GM19372 (cell line): ENCODE measurements at regions not wholly inside any gene's neighbourhood (a gene's known extent, or its start where the extent isn't known, plus 50 kb on each side); places are given as distances from the start of the nearest gene placed in this dataset.

Experiments
- ATAC-seq: cut with Tn5 transposase; IDR thresholded peaks from one replicate; pipeline ENCODE4 v1.9.1; 2021; ENCODE audit warnings: mild to moderate bottlenecking, low read depth, moderate library complexity; ENCODE audit not compliant: unreplicated experiment

DNA sequence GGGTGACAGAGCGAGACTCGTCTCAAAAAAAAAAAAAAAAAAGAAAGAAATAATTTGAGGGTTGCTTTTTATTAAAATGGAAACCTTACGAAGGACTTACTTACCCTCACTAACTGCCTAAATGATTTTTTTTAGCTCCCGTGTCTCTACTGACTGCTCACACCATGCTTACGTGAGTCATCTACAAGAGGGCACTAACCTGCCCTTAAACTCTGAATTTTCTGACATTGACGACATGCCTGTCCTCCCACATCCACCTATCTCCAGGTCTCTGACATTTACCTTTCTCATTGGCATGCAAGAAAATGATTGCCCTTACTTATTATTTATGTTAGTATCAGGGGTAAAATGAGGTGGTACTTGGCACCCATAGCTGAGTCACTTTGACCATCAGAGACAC lies 1286.3 kb upstream of the AUTS2 start:
- ATAC-seq = no peak

DNA sequence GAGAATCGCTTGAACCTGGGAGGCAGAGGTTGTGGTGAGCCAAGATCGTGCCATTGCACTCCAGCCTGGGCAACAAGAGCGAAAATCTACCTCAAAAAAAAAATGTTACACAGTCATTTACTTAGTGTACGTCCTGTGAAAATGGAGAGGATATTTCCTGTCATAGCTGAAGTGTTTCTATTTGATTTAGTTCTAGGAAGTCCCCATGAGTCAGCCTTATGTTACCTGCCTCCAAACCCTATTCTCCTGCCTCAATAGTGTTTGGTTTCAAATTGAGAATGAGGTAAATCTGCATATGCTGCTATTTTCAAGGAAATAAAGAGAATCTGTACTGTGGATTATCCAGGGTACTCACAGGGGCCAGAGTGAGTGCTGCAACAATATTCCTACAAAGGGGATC lies 1284.5 kb upstream of the AUTS2 start:
- no peak for ATAC-seq

DNA sequence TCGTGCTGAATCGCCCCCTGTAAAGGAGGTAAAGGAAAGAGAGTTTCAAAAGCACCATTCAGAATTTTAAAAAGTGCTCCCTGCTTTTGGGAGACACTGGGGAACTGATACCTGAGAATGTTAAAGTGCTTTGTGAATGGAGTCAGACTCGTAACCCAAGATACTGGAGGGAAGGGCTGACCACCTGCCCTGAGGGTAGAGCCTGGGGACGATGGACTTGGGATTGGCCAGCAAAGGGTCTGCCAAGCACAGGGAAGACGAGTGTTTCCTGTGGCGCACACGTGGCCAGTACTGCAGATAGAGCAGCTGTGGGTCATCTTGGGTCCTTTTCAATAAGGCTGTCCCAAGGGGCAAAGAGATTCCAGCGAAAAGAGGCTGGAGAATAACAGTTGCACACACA lies 1284.1 kb upstream of the AUTS2 start:
- ATAC-seq = no peak

DNA sequence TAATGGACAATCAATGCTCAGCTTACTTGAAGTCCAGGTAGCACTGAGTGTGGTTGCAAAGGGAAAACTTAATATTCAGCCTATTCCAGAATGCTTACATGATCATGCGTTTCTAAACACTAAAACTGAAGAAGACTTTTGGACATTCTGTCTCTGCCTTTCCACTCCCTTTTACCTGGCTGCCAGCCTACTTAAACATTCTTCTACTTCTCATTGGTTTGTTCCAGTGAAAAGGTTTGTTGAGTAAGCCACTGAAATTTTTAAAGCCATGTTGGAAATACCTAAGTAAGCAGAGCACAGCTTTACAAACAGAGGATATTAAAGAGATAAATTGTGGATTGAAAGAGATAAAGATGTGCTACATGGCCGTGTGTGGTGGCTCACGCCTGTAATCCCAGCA lies 1280.8 kb upstream of the AUTS2 start:
- ATAC-seq = no peak

DNA sequence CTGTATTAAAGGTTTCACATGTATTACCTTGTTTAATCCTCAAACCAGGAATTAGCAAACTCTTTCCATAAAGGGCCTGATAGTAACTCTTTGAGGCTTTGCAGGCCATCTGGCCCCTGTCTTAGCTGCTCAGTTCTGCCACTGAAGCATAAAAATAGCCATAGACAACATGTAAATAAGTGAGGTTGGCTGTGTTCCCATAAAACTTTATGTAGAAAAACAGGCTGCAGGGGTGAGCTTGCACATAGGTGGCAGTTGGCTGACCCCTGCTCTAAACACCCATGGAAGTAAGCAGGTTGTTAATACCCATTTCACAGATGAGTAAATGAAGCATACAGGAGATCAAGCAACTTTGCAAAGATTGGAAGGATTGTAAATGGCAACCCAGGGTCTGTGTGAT lies 1279.2 kb upstream of the AUTS2 start:
- no peak for ATAC-seq

DNA sequence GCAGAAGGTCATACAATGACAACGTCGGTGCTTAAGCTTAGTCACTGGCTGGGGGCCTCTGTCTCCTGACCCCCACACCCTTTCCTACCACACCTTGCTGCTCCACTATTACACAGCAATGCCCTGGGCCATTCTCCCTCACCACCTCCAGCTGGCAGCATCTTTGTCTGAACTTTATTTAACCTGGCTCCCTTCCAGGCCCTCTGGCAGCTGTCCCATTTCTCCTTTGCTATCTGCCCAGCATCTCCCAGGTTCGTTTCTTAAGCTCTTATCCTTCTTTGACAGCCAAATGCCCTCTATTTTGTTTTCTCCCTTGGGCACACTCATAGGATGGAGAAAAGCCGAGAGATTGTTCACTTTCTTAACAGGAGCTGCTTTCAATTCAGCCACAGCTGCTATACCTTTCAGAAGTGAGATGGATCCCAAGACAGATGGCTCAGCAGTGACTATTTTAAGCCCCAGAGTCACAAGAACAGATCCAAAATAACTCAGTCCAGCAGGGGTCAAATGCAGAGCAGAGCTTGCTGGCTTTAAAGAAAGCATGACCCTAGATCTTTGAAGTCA lies 1277.1 kb upstream of the AUTS2 start:
- ATAC-seq = no peak

DNA sequence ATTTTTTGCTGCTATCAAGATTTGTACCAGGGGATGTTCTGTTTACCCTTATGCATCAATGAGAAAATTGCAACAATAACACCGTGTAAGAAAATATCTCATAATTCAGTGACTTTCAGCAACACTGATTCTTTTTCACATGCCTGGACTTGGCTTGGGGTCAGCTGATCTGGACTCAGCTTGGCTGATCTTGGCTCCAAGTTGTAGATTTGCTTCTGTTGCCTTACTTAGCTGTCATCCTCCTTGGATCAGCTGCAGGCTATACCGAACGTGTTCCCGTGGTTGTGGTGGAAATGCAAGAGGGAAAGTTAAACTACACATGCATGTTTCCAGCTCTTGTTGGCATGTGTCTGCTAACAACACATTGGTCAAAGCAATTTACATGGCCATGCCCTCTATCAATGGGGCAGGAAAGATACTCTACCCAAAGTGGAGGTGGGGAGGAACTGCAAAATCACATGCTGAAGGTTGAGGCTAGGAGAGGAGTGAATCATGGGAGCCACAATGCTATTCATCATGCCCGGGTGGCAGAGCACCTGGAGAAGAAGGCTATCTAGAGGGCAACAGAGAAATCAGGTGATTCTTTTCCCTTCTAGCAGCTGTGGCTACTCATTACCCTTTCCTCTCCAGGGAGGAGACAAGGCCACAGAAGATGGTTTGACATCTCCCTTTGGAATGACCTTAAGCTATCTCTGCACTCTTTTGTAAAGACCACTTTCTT lies 1276.3 kb upstream of the AUTS2 start:
- ATAC-seq = no peak

DNA sequence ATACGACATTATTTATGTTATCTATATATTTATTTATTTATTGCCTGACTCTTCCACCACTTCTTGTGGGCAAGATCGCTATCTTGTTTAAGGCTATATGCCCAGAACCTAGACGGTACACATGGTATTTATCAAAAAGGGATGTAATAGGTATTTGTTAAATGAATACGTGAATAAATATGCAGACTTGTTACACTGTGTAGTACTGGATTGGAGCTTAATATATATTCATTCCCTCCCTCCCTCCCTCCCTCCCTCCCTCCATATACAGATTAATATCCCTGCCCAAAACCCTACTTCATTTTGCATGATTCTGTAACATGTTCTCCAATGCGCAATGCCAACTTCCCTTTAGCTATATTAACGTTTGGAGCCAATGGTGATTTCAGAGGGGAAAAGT lies 1273.7 kb upstream of the AUTS2 start:
- ATAC-seq = no peak

DNA sequence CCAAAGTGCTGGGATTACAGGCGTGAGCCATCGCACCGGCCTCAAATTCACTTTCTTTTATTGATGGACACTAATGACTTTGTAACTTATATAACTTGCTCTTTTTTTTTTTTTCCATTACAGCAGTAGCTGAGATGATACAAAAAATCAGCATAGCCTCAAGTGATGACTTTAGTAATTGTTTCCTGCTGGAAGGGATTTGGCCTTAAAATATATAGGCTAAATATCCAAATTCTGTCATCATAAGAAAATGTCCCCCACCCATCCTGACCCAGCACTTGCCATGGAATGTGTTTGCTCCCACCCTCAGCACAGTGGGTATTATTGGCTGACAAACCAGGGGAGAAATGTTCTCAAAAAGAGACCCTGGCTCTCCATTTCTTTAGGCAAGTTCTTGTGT lies 1264.1 kb upstream of the AUTS2 start:
- ATAC-seq = no peak

DNA sequence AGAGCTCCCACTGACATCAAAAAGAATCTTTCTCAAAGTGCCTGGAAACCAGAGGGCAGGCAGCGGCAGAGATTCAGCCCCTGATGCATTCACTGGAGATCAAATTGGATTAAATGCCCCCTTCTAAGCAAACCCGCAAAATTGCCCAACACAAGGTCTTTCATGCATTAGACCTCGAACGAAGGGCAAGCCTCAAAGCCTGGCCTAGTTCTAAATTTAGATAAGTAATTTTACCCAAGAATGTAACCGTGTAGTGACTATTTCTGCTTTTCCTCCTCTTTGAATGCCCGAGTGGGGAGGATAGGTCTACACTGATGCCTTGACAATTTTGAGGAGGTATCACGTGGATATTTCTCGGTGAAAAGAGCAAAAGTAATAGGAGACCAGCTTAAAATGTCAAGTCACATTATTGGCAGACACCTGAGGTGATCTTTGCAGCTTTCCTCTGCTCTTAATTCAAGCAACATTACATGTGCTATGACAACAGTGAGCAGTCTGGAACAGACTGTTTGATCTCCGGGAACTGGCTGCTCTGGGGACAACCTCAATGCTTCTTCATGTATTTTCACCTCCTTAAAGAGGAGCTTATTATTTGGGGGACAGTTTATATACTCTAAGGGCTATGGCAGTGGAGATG lies 1263.5 kb upstream of the AUTS2 start:
- no peak for ATAC-seq

DNA sequence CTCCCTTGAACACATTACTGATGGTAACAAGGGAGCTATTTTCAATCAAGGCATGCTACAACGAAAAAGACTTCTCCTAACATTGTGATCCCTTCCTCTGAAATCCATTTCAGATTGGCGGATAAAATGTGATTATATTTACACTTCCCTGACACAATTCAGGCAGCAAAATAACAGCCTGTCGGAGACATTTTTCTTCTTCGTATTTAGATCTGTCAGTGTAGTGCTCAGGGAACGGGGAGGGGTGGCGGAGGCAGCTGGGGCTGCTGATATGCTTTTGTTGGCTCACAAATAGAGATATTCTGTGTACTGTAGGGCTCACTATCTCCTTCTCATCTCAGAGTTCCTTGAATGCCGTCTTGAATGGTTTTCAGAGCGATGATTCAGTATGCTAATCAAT lies 1261.7 kb upstream of the AUTS2 start:
- ATAC-seq = no peak

DNA sequence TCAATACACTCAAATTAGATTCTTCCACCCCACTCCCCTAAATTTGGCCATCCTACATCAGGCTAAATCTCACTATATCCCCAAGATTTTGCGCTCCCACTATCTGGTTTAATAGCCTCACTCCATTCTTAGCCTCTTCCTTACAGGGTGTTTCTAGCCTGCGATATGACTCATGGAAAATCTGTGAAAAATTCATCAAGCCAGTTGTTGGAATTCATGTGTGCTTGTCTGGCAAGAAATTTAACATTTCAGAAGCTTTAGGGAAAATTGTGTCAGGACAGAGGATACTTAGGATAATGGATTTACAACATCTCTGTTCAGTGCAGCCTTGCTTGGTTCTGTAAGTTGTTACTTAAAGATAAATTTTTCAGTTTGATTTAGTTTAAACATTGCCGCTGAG lies 1249.9 kb upstream of the AUTS2 start:
- no peak for ATAC-seq

DNA sequence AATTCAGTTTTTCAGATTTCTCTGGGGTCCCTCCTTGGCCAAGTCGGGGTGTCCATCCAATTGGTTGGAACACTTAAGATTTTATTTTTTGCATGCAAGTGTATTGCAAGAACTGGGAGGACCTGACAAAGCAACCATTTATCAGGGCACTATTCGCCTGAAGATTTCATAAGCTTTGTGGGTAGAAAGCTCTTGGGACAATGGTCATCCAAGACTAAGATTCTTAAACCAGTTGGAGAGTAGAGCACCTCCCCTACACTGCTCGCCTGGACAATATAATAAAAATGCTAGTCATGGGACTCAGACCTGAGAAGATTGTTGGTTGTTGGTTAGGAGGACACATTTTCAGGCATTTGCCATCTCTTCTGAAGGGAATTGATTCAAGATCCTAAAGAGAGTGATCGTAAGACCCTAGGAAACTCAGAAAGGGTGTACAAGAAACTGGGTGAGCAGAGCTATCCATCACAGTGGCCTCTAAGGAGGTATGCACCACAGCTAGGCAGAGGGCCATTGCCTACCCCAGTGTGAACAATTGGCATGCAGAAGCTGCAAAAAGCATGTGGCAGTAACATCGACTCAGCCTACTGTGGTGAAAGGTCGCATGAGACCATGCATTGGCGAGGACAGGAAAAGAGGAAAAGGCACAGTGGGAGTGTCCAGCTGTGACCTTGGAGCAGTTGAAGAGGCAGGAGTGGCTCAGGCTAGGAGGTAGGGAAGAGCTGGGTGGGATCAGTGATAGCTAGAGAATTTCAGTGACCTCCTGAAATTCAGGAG lies 1235.3 kb upstream of the AUTS2 start:
- ATAC-seq = no peak

DNA sequence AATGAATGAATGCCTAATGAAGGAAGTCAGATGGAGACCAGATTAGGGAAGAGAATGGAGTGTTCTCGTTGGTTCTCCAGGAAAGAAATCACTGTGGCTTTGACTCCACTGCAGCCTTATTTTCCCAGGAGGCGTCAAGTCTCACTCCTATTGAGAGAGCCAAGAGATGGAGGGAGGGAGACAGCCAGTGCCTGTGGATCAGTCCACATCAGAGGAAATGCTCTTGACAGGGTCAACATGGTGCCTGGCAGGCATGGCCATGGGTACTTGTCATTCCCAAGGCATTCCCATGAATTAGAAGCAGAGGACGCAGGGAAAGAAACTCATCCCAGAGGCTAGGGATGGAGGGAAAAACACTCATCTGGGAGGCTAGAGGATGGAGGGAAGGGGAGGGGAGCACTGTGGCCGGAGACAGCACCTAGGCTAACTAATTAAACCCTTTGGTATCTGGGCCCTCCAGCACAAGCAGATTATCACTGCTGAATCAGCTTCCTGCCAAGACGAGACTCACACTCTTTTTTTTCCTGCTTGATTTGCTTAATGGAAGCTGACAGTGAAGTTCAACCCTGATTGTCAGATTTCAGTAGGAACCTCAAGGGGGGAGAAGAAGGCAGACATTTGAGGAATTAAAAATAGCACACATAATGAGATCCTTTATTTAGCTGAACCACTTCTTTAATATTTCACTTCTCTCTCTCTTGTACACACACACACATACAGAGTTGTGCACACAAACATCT lies 1233.2 kb upstream of the AUTS2 start:
- ATAC-seq = no peak

DNA sequence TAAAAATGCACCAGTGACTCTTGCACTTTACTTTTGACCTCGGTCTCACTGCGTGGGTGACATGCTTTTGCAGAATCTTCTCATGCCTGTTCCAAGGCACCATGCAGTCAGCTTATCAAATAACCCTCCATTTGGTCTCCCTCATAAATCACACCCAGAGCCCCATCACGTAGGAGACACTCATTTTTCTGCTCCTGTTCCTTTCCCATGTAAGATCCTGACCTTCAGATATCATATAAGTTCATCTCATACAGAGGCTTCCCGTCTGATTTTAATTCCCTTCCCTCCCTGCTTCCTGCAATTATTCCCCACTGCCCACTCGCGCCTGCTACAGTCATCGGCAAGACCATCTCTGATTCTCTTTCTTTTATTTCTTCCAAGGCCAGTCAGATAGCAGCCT lies 1226.3 kb upstream of the AUTS2 start:
- no peak for ATAC-seq

DNA sequence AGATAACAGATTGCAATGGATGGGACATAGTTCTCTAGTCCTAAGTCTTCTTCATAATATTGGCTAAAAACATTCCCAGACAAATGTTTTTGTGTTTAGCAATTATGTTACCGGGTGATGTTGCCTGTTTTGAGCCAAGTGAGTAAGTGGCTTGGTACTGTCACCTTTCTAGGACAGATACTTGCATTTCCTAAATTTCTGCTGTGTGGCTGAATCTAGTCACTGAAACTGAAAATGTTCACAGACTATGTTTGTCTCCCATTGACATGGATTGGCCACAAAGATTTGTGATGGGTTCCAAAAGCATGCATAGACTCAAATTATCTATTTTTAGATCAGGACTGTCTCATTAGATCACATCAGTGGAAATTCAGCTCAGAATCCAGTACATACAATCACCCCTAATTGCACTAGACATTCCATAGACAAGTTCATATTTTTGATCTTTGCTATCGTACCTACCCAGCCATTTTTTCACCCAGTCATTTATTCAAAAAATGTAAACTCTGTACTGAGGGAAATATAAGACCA lies 1222.1 kb upstream of the AUTS2 start:
- ATAC-seq = no peak

DNA sequence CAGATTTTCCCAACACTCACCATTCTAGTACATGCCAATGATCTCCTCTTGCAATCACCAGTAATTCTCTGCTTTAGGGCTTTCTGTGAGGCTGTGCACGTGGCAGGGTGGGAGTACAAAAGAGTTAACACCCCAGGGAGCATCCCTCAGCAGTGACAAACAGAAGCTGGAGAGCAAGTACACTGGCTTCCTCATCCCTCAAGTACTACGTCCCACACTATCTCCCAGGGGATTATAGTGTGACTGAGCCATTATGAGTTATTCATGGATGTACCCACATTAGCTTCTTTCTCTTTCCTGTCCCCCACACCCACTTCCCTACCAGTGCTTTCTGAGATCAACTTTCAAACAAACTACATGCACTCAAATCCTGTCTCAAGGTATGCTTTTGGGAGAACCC lies 1216.5 kb upstream of the AUTS2 start:
- no peak for ATAC-seq

DNA sequence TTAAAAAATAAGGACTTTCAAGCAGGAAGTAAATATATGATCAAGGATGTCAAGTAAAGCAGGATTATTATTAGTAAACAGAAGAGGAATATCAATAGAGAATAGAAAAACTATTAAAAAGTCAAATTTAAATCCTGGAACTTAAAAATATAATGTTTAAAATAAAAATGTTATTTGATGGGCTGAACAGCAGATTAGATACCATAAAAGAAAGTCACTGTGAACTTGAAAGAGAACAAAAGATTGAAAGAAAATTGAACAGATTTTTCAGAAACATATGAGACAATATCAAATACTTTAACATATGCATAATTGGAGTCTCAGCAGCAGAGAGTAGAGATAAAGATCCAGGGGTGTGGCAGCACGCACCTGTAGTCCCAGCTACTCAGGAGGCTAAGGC lies 1213.7 kb upstream of the AUTS2 start:
- no peak for ATAC-seq

DNA sequence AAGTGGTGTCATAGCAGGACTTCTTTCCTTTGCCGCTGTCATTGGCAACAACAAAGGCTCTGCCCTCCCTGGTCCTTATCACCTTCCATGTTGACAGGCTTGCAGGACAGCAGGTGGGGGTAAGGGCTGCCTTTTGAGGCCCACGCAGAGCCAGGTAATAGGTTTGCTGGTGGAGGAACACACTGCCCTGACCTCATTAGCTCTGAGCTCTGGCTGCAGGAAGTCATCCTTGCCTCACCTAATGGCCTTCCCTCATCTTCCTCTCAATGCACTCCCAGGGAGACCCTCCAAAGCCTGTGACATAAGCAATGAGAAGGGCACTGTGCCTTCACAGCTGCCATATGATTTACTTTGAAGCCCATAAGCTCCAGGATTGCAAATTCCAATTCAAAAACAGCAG lies 1205.2 kb upstream of the AUTS2 start:
- ATAC-seq = no peak

DNA sequence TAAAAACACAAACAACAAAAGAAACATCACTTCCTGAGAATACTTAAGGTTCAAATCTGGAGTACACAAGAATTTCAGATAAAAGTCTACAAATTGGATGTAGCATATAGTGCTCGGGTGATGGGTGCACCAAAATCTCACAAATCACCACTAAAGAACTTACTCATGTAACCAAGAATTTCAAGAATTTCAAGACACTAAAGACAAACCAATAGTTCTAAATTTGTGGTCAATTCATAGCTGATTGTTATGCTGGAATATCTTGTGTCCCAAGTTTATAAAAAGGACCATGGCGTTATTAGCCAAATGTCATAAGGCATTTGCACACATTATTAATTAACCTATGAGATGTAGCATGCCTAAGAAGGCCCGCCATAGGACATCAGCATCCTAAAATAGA lies 1204.1 kb upstream of the AUTS2 start:
- ATAC-seq = no peak
